ENCODE measurements at regions not wholly inside any gene's neighbourhood (a gene's known extent, or its start where the extent isn't known, plus 50 kb on each side); places are given as distances from the start of the nearest gene placed in this dataset.

GRCh38 chr6:14058735-14059134 lies 58.8 kb upstream of the CD83 start:
- Histone ChIP-seq H4K20me1 (replicated peaks; ENCODE audit: control insufficient read depth, extremely low read depth, insufficient read depth, low read length) (no peaks in the 10 kb centered on the region), H3K4me2 (ENCODE audit: insufficient read depth, low read length) (no peak overlapping the region), H3K9ac (replicated peaks; ENCODE audit: extremely low read depth, insufficient read depth, low read length) (no peak overlapping the region), H2AFZ (ENCODE audit: low read depth, low read length) (no peak overlapping the region), H3K27ac (ENCODE audit: insufficient read depth, low read depth, low read length) (no peak overlapping the region), H3K36me3 (ENCODE audit: control insufficient read depth in 2 of 2, extremely low read depth in 1 of 2, insufficient read depth in 2 of 2, low read length in 2 of 2) (no peaks in the 10 kb centered on the region), H3K4me1 (ENCODE audit: control insufficient read depth, extremely low read depth, insufficient read depth, low read length) (no peaks in the 10 kb centered on the region), H3K79me2 (ENCODE audit: control insufficient read depth, insufficient read depth, low read length) (no peaks in the 10 kb centered on the region), H3K4me3 (replicated peaks in 1 of 3; ENCODE audit: insufficient read depth in 1 of 3, low read depth in 1 of 3, low read length in 3 of 3) (no peak overlapping the region), H3K27me3 (ENCODE audit: control insufficient read depth in 2 of 2, insufficient read depth in 2 of 2, low read length in 2 of 2) (peaks cover 5 to 23% of the 10 kb centered on the region in 2 experiments), H3K9me3 (replicated peaks; ENCODE audit: control insufficient read depth, insufficient read depth, low read length) (no peaks in the 10 kb centered on the region), H3K9me1 (replicated peaks; ENCODE audit: control insufficient read depth, extremely low read depth, insufficient read depth, low read length) (no peaks in the 10 kb centered on the region)
- BruUV-seq (replicated peaks), result no TSS peak
- FAIRE-seq, result no peak
- no peak for DNase-seq (ENCODE audit: low read depth, low spot score)
- TF ChIP-seq POLR2A (IDR thresholded peaks at IDR 0.05; ENCODE audit: low read depth, low read length), result no peak
- TF ChIP-seq GATA2 (IDR thresholded peaks at IDR 0.05; ENCODE audit: insufficient read depth, insufficient read length, low read depth, low read length), result no peak
- TF ChIP-seq CTCF (IDR thresholded peaks at IDR 0.05; ENCODE audit: extremely low read depth in 1 of 2, insufficient read depth in 1 of 2, low read depth in 1 of 2, low read length in 2 of 2), result no peak
- no peak for TF ChIP-seq EZH2 (IDR thresholded peaks at IDR 0.05; ENCODE audit: borderline replicate concordance, low read depth, low read length, severe bottlenecking)
- no peak for TF ChIP-seq JUN (IDR thresholded peaks at IDR 0.05; ENCODE audit: borderline replicate concordance, insufficient read depth, insufficient read length, low read depth)
- TF ChIP-seq MYC (IDR thresholded peaks at IDR 0.05; ENCODE audit: low read depth, low read length), result no peak
- TF ChIP-seq FOS (IDR thresholded peaks at IDR 0.05; ENCODE audit: borderline replicate concordance, insufficient read depth, low read length), result no peak
- TF ChIP-seq POLR2AphosphoS5 (IDR thresholded peaks at IDR 0.05; ENCODE audit: insufficient read depth, low read depth, low read length), result no peak
- no peak for TF ChIP-seq MAX (IDR thresholded peaks at IDR 0.05; ENCODE audit: insufficient read depth, insufficient read length)
- dilution Hi-C loops (cut with MboI; ENCODE audit: extremely low pct_ligation_motif_present, low sequenced_read_pairs), result no loop called here
- POLR2A ChIA-PET, result no interaction called here
- CTCF ChIA-PET, result interaction anchor here (1.0 to 2.3 kb wide), 4 partner anchors 8 to 150 kb away, joined by 3 to 19 read pairs (median 4); no protein-coding TSS in a partner anchor
- intact Hi-C loops (cut with micrococcal nuclease), result no loop called here
